WTC11 (cell line): ENCODE measurements at regions not wholly inside any gene's neighbourhood (a gene's known extent, or its start where the extent isn't known, plus 50 kb on each side); places are given as distances from the start of the nearest gene placed in this dataset.

ENCODE experiments used
- CTCF ChIP-seq: fragments of 200-600 bp; IDR thresholded peaks from 2 replicates; pipeline ENCODE4 v1.8.0; 2022; ENCODE audit warnings: antibody characterized with exemption
- ESRRA ChIP-seq: sonication (generic); formaldehyde crosslinking; IDR thresholded peaks from 2 replicates; pipeline ENCODE4 v1.8.1; 2022; ENCODE audit warnings: mild to moderate bottlenecking, missing genetic modification reagents, borderline replicate concordance
- ETV6 ChIP-seq: sonication (generic); formaldehyde crosslinking; IDR thresholded peaks from 2 replicates; pipeline ENCODE4 v1.8.1; 2022; ENCODE audit warnings: mild to moderate bottlenecking, missing genetic modification reagents
- GABPB1 ChIP-seq: sonication (generic); formaldehyde crosslinking; IDR thresholded peaks from 2 replicates; pipeline ENCODE4 v1.8.1; 2023; ENCODE audit warnings: mild to moderate bottlenecking, missing genetic modification reagents
- MXD4 ChIP-seq: fragments of 250-450 bp; sonication (Bioruptor Pico); IDR thresholded peaks from 2 replicates; pipeline ENCODE4 v1.8.0; 2021; ENCODE audit warnings: mild to moderate bottlenecking, moderate library complexity, borderline replicate concordance
- SMAD3 ChIP-seq: sonication (generic); formaldehyde crosslinking; IDR thresholded peaks from 2 replicates; pipeline ENCODE4 v1.8.0; 2022; ENCODE audit warnings: missing genetic modification reagents, mild to moderate bottlenecking, borderline replicate concordance
- SMAD4 ChIP-seq: sonication (generic); formaldehyde crosslinking; IDR thresholded peaks from 2 replicates; pipeline ENCODE4 v1.8.0; 2022; ENCODE audit warnings: mild to moderate bottlenecking, missing genetic modification reagents
- SP1 ChIP-seq: sonication (generic); formaldehyde crosslinking; conservative IDR thresholded peaks from 2 replicates; pipeline ENCODE4 v1.8.1; 2022; ENCODE audit warnings: missing genetic modification reagents
- TEAD4 ChIP-seq: sonication (generic); formaldehyde crosslinking; IDR thresholded peaks from 2 replicates; pipeline ENCODE4 v1.8.0; 2022; ENCODE audit warnings: mild to moderate bottlenecking, missing genetic modification reagents

GRCh38 chr18:77865853-77866252, 616.2 kb downstream of the GALR1 start:
- no peak for TF ChIP-seq SMAD4 (CRISPR knock-in tag)
- TF ChIP-seq ESRRA: no peak
- no peak for TF ChIP-seq MXD4 (CRISPR knock-in tag)
- no peak for TF ChIP-seq SP1
- no peak for TF ChIP-seq CTCF
- no peak for TF ChIP-seq SMAD3
- no peak for TF ChIP-seq GABPB1 (CRISPR knock-in tag)
- no peak for TF ChIP-seq TEAD4 (CRISPR knock-in tag)
- no peak for TF ChIP-seq ETV6 (CRISPR knock-in tag)
